Myocyte (in vitro differentiated cells): ENCODE measurements at regions not wholly inside any gene's neighbourhood (a gene's known extent, or its start where the extent isn't known, plus 50 kb on each side); places are given as distances from the start of the nearest gene placed in this dataset.

Experiments
- DNase-seq: peaks from one replicate; pipeline ENCODE4 v3.0.0-alpha.2; 2012; ENCODE audit warnings: low read depth

DNA sequence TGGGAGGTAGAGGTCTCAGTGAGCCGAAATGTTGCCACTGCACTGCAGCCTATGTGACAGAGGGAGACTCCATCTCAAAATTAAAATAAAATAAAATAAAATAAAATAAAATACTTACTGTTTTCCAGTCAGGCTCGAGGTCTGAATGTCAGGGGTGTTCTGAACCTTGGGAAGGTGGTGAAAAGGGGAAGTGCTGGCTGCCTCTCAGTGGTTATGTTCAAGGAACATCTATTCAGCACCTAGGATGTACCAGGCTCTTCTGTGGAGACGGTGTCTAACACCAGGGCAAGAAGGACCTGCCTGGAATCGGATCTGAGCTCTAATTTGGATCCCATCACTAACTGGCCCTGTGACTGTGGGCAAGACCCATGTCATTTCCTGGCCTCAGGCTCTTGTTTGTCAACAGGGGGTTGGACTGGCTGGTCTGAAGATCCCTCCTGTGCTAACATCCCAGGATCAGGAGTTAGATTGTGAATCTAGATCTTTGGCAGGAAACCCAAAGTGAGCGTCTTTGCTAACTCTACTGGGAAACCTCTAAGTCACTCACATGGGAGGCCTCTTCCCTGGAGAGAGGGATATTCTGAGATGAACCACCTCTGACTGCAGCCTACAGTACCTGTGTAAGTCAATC, 63.4 kb upstream of the SIRPG start:
- DNase-seq: no peak

DNA sequence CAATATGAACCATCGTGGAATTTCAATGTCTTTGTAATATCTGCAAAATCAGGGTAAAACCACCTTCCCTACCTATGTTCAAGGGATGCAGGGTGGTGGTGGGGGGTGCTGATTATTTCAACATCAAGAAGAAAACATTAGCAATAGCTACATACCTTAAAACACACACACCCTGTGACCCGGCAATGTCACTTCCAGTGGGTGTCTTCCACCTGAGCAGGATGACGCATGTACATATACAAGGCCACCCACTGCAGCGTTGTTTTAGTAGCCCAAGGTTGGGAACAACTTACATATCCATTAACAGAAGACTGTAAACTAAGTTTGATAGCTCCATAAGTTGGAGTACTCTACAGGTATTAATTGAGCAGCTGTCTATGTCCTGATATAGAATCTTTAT, 62.6 kb upstream of the SIRPG start:
- no peak for DNase-seq

- peak; percentile 43 for DNase-seq
These were observed 61.2 kb upstream of the SIRPG start for GRCh38 chr20:1718604-1719384.

GRCh38 chr20:1712634-1713624, 55.4 kb upstream of the SIRPG start:
- DNase-seq: no peak

DNA sequence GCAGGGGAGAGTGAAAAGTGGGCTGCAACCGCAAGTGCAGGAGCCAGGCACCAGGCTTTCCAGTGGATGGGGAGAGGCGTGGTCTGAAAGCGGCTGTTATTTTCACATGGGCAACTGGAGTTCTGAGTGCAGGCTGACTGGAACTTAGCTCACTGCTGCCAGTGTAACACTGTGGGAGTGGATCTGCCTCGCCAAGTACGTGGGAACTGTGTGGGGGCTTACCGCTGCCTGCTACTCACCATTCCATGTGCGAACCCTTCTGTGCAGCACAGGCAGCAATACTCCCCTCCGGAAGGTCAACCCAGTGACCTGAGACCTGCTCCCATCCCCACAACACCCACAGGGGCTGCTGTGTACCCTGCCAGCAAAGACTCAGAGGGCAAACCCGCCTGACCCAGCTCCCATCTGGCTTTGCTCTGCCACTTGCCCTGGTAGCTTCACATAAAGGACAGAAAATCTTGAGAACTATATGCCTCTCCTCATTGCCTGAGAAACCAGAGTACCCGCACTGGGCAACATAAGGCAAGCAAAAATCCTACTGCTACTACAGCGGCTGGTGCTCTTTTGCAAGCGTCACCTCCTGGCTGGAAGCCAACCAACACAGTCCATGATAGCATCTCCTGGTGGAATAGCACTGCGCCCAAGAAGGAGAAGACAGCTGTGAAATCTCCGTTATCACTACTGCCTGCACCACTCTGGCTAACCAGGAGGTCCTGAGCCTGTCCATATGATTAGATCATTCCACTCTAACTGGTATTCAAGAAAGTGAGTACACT, 54.4 kb upstream of the SIRPG start:
- DNase-seq: no peak

- DNase-seq: no peak
These were observed 53.7 kb upstream of the SIRPG start for GRCh38 chr20:1711266-1711665.

DNA sequence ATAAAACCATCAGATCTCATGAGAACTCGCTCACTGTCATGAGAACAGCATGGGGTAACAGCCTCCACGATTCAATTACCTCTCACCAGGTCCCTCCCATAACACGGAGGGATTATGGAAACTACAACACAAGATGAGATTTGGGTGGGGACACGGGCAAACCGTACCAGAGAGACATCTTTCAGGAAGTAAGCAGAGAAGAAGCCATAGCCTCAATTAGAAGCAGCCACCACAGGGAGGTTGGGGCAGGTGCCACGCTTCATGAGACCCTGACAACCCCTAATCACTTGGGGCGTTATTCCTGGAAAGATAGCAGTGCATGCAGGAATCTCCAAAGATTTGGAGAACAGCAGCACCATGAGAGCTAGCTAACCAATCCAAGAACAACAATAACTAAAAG, 52.9 kb upstream of the SIRPG start:
- no peak for DNase-seq

GRCh38 chr20:1707588-1708449, 50.2 kb upstream of the SIRPG start:
- DNase-seq: no peak
